ENCODE measurements at regions not wholly inside any gene's neighbourhood (a gene's known extent, or its start where the extent isn't known, plus 50 kb on each side); places are given as distances from the start of the nearest gene placed in this dataset.

DNA sequence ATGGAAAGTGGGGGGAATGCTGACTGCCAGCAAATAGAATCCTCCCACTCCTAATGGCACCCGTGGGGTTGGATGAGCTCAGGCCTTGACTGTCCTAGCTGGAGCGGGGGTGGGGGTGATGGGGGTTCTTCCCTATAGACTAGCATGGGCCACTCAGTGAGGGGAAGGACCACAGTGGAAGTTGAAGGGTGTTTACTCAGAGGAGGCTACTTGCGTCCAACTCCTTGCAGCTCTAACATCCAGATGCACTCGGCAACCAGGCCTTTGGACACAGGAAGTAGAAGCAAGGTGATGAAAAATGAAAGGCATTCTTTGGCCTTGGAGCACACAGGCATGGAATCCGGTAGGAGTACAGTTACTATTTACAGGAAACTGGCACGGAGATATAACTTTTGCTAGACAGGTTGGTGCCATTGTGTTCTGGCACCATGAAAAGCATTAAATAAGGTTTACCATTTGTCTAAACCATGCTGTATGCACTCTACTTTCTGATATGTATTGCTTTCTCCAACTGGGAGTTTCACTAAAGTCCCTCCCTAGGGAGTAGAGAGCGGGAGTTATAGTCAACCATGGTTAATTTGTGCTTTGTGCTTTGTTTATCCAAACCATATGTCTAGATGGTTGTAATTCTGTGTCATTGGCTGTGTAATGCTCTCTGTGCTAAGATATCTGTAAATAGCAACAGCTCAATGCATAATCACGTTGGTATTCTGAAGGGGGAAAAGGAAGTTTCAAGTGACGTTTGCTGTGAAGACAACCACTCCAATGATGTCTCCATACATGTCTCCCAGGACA lies 125.3 kb downstream of the TSHZ3 start:
- peak; percentile 82 for DNase-seq

GRCh38 chr19:31220540-31220939 lies 128.7 kb downstream of the TSHZ3 start:
- no peak for DNase-seq

- DNase-seq, result no peak
Observed at GRCh38 chr19:31214997-31215396, 134.2 kb downstream of the TSHZ3 start.

DNA sequence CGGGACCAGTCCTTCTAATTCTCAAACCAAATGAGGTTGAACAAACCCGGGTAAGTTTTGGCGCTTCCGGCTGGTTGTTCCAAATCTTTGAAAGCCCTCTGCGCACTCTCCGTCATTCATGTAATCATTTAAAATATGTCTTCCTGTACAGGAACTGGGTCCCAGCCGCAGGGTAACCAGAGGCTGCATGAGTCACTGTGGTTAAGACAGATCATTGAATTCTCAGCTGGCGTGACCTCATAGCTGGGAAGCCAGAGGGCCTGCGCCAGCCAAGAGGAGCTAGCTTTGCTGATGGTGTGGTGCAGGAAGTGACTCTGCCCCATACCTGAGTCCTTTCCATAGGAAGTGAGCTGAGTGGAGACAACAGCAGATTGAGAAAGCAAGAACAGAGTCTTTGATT lies 135.2 kb downstream of the TSHZ3 start:
- DNase-seq, result peak; percentile 51

GRCh38 chr19:31211088-31211487 lies 138.1 kb downstream of the TSHZ3 start:
- DNase-seq, result no peak

DNA sequence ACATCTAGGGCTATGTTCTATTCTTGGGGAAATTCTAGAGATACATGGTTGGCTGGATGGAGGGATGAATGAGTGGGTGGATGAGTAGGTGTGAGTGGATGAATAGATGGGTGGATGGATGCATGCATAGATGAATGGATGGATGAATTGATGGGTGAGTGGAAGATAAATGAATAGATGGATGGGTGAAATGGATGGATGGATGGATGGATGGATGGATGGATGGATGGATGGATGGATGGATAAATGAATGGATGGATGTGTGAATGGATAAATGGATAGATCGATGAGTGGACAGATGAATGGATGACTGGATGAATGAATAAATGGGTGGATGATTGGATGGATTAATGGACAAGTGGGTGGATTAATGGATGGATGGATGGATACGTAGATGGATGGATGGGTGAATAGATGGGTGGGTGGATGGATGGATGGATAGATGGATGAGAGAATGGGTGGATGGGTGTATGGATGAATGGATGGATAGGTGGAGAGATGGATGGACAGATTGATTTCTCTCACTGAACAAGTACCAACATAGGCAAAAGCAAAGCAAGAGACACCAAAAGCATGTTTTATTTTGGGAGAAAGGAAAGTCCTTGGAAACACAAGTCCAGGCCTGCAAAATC lies 143.2 kb downstream of the TSHZ3 start:
- DNase-seq, result no peak

DNA sequence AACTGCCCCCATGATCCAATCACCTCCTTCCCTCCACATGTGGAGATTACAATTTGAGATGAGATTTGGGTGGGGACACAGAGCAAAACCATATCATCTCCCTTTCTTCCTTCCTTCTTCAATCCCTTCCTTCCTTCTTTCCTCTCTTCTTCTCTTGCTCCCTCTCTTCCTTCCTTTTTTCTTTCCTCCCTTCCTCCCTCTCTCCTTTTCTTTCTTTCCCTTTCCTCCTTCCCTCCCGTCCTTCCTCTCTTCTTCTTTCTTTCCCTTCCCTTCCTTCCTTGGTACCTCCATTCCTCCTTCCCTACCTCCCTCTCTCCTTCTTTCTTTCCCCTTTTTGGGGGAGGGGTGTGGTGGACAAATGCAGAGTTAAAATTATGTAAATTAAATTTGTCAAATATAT lies 145.1 kb downstream of the TSHZ3 start:
- DNase-seq, result no peak

DNA sequence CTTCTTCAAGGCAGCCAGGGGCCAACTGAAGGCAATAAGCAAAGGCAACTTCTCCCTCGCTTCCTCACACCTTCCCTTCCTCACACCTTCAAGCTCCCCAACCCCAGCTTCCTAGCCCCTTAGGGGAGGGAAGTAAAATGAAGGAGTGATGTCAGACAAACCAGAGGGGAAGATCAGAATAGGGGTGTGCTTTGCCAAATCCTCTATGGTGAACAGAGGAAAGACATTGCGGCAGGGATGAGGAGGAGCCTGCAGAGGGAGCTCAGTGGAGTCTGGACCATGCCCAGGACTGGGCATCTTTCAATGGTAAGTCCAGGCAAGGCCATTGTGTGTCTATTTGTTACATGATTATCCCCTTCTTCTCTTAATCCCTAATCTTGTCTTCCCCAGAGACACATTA lies 164.0 kb downstream of the TSHZ3 start:
- no peak for DNase-seq

DNA sequence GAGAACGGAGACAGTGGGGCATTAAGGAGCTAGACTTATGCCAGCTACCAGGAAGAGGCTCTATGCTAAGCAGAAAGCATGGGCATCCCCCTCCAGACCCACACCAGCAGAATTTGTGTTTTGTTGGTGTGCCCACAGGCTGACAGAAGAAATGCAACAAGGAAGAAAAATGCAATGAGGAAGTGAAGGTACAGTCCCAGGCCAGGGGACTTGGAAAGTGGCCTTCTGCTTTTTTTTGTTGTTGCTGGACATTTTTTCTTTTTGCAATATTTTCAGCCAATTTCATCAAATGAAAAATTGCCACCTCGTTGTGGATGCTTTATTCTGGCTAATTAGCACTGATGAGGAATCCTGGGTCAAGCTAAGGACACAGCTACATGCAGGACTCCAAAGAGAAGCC lies 167.7 kb downstream of the TSHZ3 start:
- no peak for DNase-seq

DNA sequence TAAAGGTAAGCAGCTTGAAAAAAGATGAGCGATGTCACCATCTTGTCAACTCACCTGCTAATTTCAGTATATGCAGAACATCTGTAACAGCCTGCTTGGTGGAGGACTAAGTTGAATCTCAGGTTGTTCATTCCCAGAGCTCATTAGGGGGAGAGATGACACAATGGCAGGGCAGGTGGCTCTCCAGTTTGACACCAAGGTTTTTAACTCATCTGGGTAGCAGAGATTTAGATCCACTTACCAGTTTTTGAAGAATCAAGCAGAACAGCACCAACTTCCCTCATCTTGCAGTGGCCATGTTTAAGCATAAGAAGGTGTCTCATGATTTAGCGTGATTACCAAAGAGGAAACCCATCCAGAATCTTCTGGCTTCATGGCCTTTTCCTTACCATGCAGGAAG lies 168.3 kb downstream of the TSHZ3 start:
- DNase-seq, result no peak

DNA sequence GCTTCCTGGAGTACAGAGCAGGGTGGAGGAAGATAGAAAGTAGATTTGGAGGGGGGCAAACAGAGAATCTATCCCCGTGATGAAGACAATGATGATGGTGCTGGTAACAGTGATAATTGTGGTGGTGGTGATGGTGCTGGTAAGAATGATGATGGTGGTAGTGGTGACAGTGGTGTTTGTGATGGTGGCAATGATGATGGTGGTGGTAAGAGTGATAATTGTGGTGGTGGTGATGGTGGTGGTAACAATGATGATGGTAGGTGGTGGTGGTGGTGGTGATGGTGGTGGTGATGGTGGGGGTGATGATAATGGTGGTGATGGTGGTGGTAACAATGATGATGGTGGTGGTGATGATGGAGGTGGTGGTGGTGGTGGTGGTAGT lies 169.8 kb downstream of the TSHZ3 start:
- no peak for DNase-seq

- no peak for DNase-seq
Observed at GRCh38 chr19:31178833-31179470, 170.3 kb downstream of the TSHZ3 start.

GRCh38 chr19:31177246-31177645 lies 172.0 kb downstream of the TSHZ3 start:
- DNase-seq, result no peak

GRCh38 chr19:31175564-31176348 lies 173.5 kb downstream of the TSHZ3 start:
- DNase-seq, result no peak

DNA sequence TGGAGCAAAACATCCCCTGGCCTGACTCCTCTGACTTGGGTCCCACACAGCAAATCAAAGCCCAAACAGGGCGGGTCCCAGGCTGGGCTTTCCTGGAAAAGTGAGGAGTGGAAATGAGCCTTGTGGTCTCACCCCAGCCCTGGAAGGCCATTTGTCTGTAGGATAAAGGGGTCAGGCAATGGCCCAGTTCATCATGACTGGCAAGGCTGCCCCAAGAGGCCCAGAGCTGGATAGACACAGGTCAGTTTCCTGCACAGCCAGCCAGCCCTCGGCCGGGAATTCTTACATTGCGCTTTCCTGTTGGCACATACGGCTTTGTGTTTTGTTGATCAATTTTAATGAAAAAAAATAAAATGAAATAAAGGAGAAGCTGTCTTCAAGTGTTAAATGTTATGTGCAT lies 174.3 kb downstream of the TSHZ3 start:
- no peak for DNase-seq

- no peak for DNase-seq
Observed at GRCh38 chr19:31173991-31174390, 175.2 kb downstream of the TSHZ3 start.

GRCh38 chr19:31171936-31172335 lies 177.3 kb downstream of the TSHZ3 start:
- no peak for DNase-seq

- DNase-seq, result no peak
Observed at GRCh38 chr19:31170046-31170445, 179.2 kb downstream of the TSHZ3 start.

DNA sequence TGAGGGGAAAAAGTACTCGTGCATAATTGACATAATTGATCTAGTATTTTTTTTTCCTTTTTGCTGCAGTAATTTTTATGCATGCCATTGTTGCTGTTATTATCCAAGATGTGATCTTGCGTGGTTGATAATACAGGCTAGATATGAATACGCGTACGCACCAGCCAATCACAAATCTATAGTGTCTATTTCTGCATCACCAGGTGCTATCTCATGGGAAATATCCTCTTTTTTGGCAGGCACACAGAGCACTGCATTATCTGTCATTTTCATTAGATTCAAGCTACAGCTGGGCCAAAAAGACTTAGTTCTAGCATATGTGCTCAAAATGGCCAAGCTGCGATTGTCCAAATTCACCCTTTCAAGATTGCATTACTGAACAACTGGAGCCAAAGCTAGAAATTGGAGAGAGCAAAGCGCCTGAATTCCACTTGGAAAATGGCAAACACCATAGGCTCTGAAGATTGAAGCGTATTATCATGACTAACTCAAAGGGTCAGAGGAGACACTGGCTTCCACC lies 181.1 kb downstream of the TSHZ3 start:
- DNase-seq, result no peak

GRCh38 chr19:31167690-31168089 lies 181.5 kb downstream of the TSHZ3 start:
- DNase-seq, result no peak

- DNase-seq, result no peak
Observed at GRCh38 chr19:31166206-31166605, 183.0 kb downstream of the TSHZ3 start.

DNA sequence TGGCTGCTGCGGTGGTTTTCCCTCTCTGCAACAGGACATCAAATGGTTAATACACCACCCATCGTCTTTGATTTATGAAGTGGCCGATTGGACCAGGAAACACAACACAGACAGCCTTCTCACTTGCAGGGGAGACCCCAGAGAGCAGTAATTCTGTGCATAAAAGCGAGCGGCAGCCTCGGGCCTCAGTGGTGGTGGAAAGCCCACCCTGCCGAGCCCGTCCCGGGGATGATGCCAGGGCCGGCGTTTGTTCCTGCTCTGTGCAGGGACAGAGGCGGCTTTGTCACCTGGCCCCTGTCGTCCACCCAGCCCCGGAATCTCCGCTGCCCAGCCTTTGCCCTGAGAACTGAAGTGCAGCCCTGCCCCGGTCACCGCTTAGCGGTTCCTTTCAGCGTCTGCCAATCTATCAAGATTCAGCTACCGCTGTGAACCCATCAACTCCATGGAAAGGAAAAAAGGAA lies 184.4 kb downstream of the TSHZ3 start:
- no peak for DNase-seq
